GM19468 (cell line): ENCODE measurements at regions not wholly inside any gene's neighbourhood (a gene's known extent, or its start where the extent isn't known, plus 50 kb on each side); places are given as distances from the start of the nearest gene placed in this dataset.

Experiments used
- ATAC-seq: cut with Tn5 transposase; IDR thresholded peaks from one replicate; pipeline ENCODE4 v1.9.1; 2021; ENCODE audit warnings: mild to moderate bottlenecking, moderate library complexity, moderate number of reproducible peaks; ENCODE audit not compliant: unreplicated experiment; ENCODE audit errors: extremely low read depth

- ATAC-seq: no peak
Observed at GRCh38 chr16:86205521-86206245, 304.6 kb upstream of the FOXF1 start.

- ATAC-seq: no peak
Observed at GRCh38 chr16:86207350-86207749, 303.0 kb upstream of the FOXF1 start.

GRCh38 chr16:86209202-86209601 is 301.1 kb upstream of the FOXF1 start:
- ATAC-seq: no peak

- no peak for ATAC-seq
Observed at GRCh38 chr16:86210403-86211193, 299.7 kb upstream of the FOXF1 start.

- no peak for ATAC-seq
Observed at GRCh38 chr16:86211265-86211664, 299.1 kb upstream of the FOXF1 start.

- no peak for ATAC-seq
Observed at GRCh38 chr16:86211800-86212199, 298.5 kb upstream of the FOXF1 start.

- no peak for ATAC-seq
Observed at GRCh38 chr16:86212706-86213436, 297.5 kb upstream of the FOXF1 start.

GRCh38 chr16:86213437-86214205 is 296.7 kb upstream of the FOXF1 start:
- no peak for ATAC-seq

GRCh38 chr16:86214326-86215232 is 295.7 kb upstream of the FOXF1 start:
- ATAC-seq: no peak

- ATAC-seq: no peak
Observed at GRCh38 chr16:86215233-86215978, 294.9 kb upstream of the FOXF1 start.

- ATAC-seq: no peak
Observed at GRCh38 chr16:86215979-86216585, 294.2 kb upstream of the FOXF1 start.

GRCh38 chr16:86216591-86216990 is 293.7 kb upstream of the FOXF1 start:
- ATAC-seq: no peak

- ATAC-seq: no peak
Observed at GRCh38 chr16:86217001-86217890, 293.1 kb upstream of the FOXF1 start.

GRCh38 chr16:86217891-86218270 is 292.4 kb upstream of the FOXF1 start:
- ATAC-seq: no peak

GRCh38 chr16:86218479-86219170 is 291.7 kb upstream of the FOXF1 start:
- no peak for ATAC-seq

GRCh38 chr16:86219655-86220445 is 290.5 kb upstream of the FOXF1 start:
- ATAC-seq: no peak
